Urinary bladder (tissue), 3 donors: ENCODE measurements at regions not wholly inside any gene's neighbourhood (a gene's known extent, or its start where the extent isn't known, plus 50 kb on each side); places are given as distances from the start of the nearest gene placed in this dataset.

Source experiments
- DNase-seq: peaks from one replicate; pipeline ENCODE4 v3.0.0-alpha.2; 2015; ENCODE audit errors: extremely low spot score
- H3K27ac ChIP-seq: one replicate; pipeline ENCODE4 v1.5.1; 2013; ENCODE audit warnings: low read depth, mild to moderate bottlenecking, moderate library complexity
- H3K36me3 ChIP-seq: one replicate; pipeline ENCODE4 v1.6.1; 2013; ENCODE audit warnings: mild to moderate bottlenecking, moderate library complexity; ENCODE audit not compliant: insufficient read depth
- H3K4me1 ChIP-seq: one replicate; pipeline ENCODE4 v1.6.1; 2013; ENCODE audit warnings: mild to moderate bottlenecking, moderate library complexity; ENCODE audit not compliant: insufficient read depth
- H3K4me3 ChIP-seq: one replicate; pipeline ENCODE4 v1.5.1; 2013; ENCODE audit warnings: low read depth, low read length
- WGBS: extraction: QIAGEN DNeasy Blood & Tissue Kit; methylation state at CpG from one replicate; pipeline ENCODE4 v1.1.7; 2013; 5-methylcytosine and 5-hydroxymethylcytosine counted together
- donor health status: healthy with polysubstance abuse.
- donor health status: healthy.

DNA sequence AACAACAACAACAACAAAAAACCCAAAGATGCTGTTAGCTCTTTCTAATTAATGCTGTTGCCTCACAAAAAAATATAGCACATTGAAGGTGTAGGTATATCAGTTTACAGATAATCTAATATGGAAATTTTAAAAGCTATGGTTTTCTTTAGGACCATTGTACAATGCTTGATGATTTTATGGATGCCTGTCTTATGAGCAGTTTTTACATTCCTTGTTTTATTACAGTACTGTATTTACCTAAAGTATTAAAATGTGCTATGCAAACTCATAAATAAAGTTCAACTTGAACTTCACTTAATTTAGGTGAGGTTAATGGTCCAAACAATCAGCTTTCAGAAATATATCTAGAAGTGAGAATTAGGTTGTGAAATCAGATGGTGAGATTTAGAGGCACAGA lies 212.2 kb upstream of the GOLIM4 start:
- Histone ChIP-seq H3K4me3 (no peak overlapping the region), H3K4me1 (no peaks in the 10 kb centered on the region), H3K27ac (no peak overlapping the region), H3K36me3 (no peaks in the 10 kb centered on the region)
- DNase-seq: no peak

DNA sequence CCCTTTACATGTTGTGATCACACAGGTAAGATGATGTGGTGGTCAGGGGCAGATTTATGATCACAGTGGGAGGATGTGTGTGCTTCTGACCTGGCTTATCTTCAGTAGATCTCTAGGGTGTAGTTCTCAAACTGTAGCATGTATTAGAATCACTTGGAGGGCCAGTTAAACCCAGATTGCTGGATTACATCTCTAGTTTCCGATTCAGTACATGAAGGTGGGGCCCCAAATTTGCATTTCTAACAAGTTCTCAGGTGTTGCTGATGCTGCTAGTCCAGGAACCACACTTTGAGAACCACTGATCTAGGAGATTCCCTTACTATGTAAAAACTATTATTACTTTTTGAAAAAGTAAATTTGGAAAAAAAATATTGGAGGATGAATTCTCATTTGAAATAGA lies 199.3 kb upstream of the GOLIM4 start:
- WGBS: 73% methylated on average over 1 of the region's 1 CpG
- H3K4me1 ChIP-seq: no peaks in the 10 kb centered on the region
- H3K27ac ChIP-seq: no peak overlapping the region
- DNase-seq: no peak
- no peaks in the 10 kb centered on the region for H3K36me3 ChIP-seq
- no peak overlapping the region for H3K4me3 ChIP-seq

DNA sequence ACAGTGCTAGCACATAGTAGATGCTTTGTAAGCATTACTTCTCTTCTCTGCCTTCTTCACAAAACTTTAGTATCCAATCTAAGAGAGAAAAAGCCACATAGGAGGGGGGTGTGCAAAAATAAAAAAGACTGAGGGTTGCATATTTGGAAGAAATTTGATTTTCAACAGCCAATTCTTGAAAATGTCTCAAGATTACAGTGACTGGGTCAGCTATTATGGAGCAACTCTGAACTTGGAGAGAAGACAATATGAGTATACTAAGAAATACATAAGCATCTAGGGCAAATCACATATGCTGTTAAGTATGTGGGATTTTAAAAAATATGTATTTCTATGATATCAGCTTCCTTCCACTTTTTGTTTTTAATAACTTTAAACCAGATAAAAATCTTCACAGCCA lies 196.6 kb upstream of the GOLIM4 start:
- Histone ChIP-seq H3K4me1 (no peaks in the 10 kb centered on the region), H3K4me3 (no peak overlapping the region), H3K36me3 (no peaks in the 10 kb centered on the region), H3K27ac (no peak overlapping the region)
- no peak for DNase-seq

DNA sequence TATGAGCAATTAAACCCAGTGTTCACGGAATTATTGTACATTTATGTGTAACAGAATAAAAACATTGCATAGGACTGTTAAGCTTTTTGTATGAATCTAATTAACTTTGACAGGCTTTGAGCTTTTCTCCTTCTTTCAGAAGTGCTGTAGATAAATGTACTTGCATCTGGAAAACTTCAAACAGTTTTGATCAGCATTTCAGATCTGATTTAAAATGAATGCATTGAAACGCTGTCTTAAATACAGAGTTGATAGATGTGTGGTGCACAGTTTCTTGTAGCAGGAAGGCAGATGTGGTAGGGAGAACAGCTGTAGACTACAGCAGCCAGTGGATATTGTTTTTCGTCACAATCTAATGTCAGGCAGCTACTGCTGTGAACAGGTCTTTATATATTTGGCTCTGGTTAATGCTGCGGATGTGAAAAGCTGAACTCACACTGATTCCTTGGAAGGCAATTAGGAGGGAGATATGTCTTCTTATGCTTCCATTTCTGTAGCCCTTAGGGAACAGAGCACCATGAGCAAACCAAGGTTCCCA lies 193.8 kb upstream of the GOLIM4 start:
- WGBS: 77% methylated on average over 4 of the region's 4 CpGs
- no peaks in the 10 kb centered on the region for H3K36me3 ChIP-seq
- H3K4me3 ChIP-seq: no peak overlapping the region
- no peak overlapping the region for H3K27ac ChIP-seq
- H3K4me1 ChIP-seq: no peaks in the 10 kb centered on the region
- no peak for DNase-seq

DNA sequence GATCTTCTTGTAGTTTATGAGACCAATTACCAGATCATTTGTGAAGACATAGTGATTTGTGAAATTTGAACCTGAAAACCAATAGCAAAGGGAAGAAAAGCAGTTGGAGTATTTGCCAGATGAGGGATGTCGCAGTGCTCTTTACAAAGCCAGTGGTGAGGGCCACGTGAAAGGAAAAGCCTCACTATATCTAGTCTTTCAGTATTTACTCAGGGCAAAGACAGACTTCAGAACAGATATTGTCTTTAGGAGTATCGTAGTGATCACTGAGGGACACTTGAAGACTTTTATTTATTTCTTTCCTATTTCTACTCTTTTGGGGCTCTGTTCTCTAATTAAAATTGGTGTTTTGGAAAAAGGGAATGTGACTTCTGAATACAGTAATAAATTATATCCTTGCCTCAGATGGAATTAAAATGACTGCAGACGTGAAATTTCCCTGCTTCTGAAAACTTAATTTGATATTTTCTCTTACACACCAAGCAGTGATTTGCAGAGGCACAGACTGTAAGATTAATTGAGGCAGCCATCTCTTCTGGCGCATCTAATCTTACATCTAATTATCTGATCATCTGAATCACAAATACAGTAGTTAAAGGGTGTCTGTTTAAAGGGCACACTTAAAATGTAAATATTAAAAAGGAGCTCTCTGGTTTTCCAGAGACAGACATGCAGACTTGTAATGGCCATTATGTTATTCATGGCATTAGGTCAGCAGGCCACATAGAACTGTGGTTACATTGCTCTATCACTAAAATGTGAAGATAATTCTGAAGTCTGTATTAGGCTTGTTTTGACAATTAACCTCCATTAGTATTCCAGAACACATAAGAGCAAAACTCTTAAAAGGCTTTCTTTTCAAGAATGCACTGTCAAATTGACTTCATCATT lies 193.0 kb upstream of the GOLIM4 start:
- no peak overlapping the region for H3K4me3 ChIP-seq
- DNase-seq: no peak
- WGBS: 80% methylated on average over 5 of the region's 5 CpGs
- H3K4me1 ChIP-seq: no peaks in the 10 kb centered on the region
- H3K36me3 ChIP-seq: no peaks in the 10 kb centered on the region
- H3K27ac ChIP-seq: no peak overlapping the region

DNA sequence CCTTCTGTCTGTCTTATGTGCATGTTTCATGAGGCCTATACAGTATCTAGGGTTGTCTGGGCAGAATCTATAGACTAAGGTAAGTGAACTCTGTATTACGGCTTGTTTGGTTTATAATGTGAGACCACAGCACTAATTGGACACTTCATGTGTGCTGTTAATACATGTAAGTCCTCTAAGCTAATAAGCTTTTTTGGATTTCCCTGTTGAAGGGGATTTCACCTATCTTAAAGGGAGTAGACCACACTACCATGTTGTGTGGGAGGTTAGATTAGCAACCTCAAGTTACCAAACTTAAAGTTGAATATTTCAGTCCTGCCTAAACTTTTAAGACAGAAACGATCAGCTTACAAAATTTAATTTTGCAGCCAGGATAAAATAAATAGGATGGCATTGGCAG lies 189.8 kb upstream of the GOLIM4 start:
- WGBS: 91% methylated on average over 2 of the region's 2 CpGs
- no peaks in the 10 kb centered on the region for H3K36me3 ChIP-seq
- DNase-seq: no peak
- H3K4me1 ChIP-seq: no peaks in the 10 kb centered on the region
- no peak overlapping the region for H3K27ac ChIP-seq
- no peak overlapping the region for H3K4me3 ChIP-seq

DNA sequence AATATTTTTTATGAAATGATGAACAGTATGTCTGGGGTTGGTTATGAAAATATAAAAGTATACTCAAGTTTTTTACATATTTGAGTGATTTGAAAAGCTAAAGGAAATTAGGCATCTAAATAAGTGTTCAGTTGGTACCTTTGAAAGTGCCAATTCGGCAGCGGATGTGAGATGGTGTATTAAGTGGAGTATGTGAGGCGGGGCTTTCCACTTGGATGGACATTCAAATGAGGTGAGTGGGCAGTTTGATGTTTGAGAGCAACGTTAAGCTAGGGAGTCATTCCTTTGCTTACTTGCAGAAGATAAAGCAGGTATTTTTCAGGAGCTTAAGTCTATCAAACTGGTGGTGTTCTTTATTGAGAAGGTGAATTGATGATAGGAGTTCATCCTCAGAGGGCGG lies 189.0 kb upstream of the GOLIM4 start:
- no peaks in the 10 kb centered on the region for H3K4me1 ChIP-seq
- 96% methylated on average over 5 of the region's 5 CpGs for WGBS
- H3K36me3 ChIP-seq: no peaks in the 10 kb centered on the region
- H3K4me3 ChIP-seq: no peak overlapping the region
- H3K27ac ChIP-seq: no peak overlapping the region
- DNase-seq: no peak

DNA sequence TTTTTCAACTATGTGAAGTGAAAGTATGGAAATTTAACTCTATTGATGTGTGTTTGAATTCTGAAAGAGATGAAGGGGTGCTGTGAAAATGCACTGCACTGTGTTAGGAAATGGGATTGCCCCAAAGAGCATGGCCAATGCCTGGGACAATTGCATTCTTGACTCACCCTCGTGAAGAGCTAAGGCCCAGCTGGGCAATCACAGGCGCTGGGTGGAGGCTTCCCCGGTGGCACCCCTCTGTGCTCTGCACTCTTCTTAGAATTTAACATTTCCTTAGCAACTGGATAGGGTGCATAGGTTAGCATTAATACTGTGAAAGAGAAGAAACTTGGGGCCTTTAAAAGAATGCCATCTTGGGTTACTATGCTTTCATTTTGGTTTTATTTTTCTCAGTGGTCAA lies 179.9 kb upstream of the GOLIM4 start:
- no peaks in the 10 kb centered on the region for H3K4me1 ChIP-seq
- no peak overlapping the region for H3K27ac ChIP-seq
- no peak for DNase-seq
- 78% methylated on average over 3 of the region's 3 CpGs for WGBS
- no peaks in the 10 kb centered on the region for H3K36me3 ChIP-seq
- H3K4me3 ChIP-seq: no peak overlapping the region

DNA sequence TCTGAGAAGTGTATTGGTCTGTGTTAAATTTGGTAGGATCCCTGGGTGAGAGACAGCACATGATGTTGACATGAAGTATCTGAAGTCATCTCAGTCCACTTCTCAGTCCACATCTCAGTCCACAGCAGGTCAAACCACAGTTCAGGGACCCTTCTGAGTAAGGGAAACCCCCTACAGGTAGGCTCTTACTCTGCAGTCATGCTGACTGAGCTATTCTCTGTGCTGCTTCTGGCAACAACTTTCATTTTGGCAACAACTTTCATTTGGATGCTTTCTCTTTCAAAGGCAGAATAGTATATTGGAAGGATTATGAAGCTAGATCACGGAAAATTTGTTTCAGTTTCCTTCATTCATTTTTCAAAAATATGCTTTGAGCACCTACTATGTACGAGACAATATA lies 178.2 kb upstream of the GOLIM4 start:
- DNase-seq: no peak
- 85% methylated on average over 2 of the region's 2 CpGs for WGBS
- H3K36me3 ChIP-seq: no peaks in the 10 kb centered on the region

DNA sequence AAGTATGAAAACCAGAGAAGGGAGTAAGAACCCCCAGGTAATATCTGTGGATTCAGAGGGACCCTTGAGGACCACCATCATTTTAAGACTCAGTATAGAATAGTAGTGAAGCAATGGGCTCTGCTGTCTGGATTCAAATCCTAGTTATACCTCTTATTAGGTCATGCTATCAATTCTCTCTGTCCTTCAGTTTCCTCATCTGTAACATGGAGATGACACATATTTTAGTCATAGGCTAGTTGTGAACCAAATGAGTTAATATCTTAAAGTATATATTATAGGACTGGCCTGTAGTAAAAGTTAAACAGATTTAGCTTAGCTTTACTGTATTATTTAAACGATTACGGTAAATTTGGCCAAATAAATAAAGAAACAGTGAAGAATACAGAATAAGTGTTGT lies 177.3 kb upstream of the GOLIM4 start:
- Histone ChIP-seq H3K36me3 (no peaks in the 10 kb centered on the region), H3K4me1 (no peaks in the 10 kb centered on the region), H3K27ac (no peak overlapping the region), H3K4me3 (no peak overlapping the region)
- DNase-seq: no peak
- WGBS: 96% methylated on average over 2 of the region's 2 CpGs

More for the DNA sequence above, 178.2 kb upstream of the GOLIM4 start:
- Histone ChIP-seq H3K27ac (no peak overlapping the region), H3K4me1 (no peaks in the 10 kb centered on the region), H3K4me3 (no peak overlapping the region)

DNA sequence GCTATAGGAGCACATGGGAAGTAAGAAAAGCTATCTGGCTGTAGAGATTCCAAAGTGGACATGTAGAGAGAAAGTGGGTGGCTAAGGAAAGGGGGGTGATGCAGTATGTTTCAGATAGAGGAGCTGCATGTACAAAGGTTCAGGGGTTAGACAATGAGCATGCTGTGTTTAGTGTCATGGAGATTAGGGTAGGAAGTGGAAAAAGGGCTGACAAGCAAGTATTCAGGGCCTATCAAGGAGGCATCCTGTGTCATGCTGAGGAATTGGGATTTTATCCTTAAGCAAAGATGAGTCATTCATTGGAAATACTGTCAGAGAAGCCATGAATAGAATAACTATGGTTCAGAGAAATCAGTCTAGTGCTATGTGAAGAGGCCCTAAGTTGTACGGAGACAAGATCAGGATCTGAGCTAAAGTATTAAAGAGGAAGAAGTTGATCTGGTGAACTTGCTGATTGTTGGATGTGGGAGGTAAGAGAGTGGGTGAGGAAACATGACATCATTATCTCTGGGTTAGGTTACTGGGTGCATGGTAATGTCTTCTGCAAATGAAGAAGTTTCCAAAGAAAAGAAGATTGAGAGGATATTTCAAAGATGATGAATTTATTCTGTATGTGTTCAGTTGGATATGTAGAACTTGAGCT lies 176.7 kb upstream of the GOLIM4 start:
- no peak overlapping the region for H3K27ac ChIP-seq
- H3K4me1 ChIP-seq: no peaks in the 10 kb centered on the region
- WGBS: 87% methylated on average over 1 of the region's 1 CpG
- no peak overlapping the region for H3K4me3 ChIP-seq
- no peak for DNase-seq
- H3K36me3 ChIP-seq: no peaks in the 10 kb centered on the region

DNA sequence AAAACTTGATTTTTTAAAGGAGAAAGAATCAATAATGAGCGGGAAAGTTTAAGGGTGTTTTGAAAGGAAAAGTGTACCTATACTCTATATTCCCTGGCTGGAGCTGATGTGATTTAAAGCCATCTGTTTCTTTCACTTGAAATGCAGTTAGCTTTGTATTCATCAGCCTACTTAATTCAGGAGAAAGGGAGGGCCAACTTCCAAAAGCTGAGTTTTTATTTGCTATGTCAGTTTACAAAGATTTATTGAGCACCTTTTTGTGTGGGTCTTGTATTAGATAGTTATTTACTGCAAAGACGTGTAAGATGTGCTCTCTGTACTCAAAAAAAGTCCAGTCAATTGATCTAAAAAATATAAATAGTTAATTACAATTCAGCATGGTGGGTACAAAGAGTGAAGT lies 176.2 kb upstream of the GOLIM4 start:
- no peak for DNase-seq
- H3K4me3 ChIP-seq: no peak overlapping the region
- WGBS: 92% methylated on average over 2 of the region's 2 CpGs
- H3K27ac ChIP-seq: no peak overlapping the region
- H3K4me1 ChIP-seq: no peaks in the 10 kb centered on the region
- H3K36me3 ChIP-seq: no peaks in the 10 kb centered on the region

DNA sequence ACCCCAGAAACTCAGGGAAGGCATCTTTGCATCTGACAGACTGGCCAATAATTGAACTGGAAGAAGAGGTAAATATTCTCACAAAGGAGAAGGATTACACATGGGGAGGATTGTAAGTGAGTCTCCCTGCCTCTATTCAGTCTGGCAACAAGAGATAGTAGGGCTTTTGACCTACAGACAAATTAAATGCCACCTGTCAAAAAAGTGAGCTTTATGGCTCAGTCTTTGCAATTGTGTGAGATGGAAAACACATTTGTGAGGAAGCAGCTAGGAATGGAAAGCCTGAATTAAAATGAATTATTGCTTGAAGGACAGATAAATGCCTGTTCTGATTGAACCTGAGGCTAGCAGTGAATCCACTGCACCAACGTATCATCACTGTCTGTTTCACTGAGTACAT lies 173.3 kb upstream of the GOLIM4 start:
- WGBS: 92% methylated on average over 1 of the region's 1 CpG

DNA sequence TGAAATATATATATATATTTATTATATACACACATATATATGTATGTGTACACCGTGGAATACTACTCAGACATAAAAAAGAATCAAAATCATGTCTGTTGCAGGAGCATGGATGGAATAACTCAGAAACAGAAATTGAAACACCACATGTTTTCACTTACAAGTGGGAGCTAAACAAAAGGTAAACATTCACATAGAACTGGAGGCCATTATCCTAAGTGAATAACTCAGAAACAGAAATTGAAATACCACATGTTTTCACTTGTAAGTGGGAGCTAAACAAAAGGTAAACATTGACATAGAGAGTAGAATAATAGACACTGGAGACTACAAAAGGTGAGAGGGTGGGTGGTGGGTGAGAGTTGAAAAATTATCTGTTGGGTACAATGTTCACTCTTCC lies 171.5 kb upstream of the GOLIM4 start:
- DNase-seq: no peak
- WGBS: 98% methylated on average over 1 of the region's 1 CpG
- Histone ChIP-seq H3K4me3 (no peak overlapping the region), H3K27ac (no peak overlapping the region), H3K4me1 (no peaks in the 10 kb centered on the region), H3K36me3 (no peaks in the 10 kb centered on the region)

More for the DNA sequence above, 173.3 kb upstream of the GOLIM4 start:
- no peaks in the 10 kb centered on the region for H3K36me3 ChIP-seq
- DNase-seq: no peak
- H3K4me1 ChIP-seq: no peaks in the 10 kb centered on the region
- H3K4me3 ChIP-seq: no peak overlapping the region
- H3K27ac ChIP-seq: no peak overlapping the region
